Epithelial cell of esophagus (primary cell): ENCODE measurements at regions not wholly inside any gene's neighbourhood (a gene's known extent, or its start where the extent isn't known, plus 50 kb on each side); places are given as distances from the start of the nearest gene placed in this dataset.
A peak's percentile ranks its signal among the peaks of the same experiment; 100 is the strongest.
"Not testable (repeated sequence)": the region's sequence is repeated elsewhere in the genome, so short reads cannot be mapped to it uniquely, and the experiment has no call there.

ENCODE experiments used
- DNase-seq: peaks from one replicate; pipeline ENCODE4 v3.0.0; 2010; ENCODE audit warnings: low read depth
- H3K4me3 ChIP-seq: 2 replicates; pipeline ENCODE4 v1.5.1; 2011; ENCODE audit warnings: mild to moderate bottlenecking, low read length, control low read depth
- TF ChIP-seq, protein P1 (sequence below): IDR thresholded peaks from 2 replicates; pipeline ENCODE4 v1.5.1; 2011; ENCODE audit warnings: low read depth, mild to moderate bottlenecking, low read length, control low read depth, inconsistent platforms; ENCODE audit not compliant: insufficient read depth; ENCODE audit errors: missing control alignments

DNA sequence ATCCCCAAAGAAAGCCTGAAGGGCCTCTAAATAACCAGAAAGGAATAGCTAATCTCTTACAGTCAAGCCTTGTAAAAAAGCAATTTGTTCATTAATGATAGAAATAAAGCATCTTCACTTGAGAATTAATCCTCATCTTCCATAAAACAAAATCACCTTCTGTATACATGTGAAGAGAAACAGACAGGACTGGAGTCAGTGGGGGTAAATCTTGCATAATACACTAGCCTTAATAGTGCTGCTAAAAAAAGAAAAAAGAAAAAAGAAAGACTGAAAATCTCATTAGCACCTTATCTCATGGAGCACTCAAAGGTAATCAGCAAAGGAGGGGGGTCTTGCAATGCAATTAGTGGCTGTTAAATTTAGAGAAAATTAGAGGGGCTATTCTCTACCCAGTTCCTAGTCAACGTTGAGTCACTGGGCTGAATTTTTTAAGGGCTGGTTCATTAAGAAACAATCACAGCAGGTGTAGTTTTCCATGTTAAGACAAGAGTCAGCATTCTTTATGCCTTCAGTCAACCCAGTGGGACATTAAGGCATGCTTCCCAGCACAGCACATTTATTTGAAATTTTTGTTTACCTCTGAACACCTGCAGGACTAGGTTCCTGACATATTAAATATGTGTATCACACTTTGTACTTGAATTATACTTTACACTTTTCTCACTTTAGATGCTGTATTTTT, 1455.7 kb upstream of the CELF2 start:
- TF ChIP-seq, protein P1, sequence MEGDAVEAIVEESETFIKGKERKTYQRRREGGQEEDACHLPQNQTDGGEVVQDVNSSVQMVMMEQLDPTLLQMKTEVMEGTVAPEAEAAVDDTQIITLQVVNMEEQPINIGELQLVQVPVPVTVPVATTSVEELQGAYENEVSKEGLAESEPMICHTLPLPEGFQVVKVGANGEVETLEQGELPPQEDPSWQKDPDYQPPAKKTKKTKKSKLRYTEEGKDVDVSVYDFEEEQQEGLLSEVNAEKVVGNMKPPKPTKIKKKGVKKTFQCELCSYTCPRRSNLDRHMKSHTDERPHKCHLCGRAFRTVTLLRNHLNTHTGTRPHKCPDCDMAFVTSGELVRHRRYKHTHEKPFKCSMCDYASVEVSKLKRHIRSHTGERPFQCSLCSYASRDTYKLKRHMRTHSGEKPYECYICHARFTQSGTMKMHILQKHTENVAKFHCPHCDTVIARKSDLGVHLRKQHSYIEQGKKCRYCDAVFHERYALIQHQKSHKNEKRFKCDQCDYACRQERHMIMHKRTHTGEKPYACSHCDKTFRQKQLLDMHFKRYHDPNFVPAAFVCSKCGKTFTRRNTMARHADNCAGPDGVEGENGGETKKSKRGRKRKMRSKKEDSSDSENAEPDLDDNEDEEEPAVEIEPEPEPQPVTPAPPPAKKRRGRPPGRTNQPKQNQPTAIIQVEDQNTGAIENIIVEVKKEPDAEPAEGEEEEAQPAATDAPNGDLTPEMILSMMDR = no peak
- peak; percentile 10 for DNase-seq
- H3K4me3 ChIP-seq = no peak overlapping the region

DNA sequence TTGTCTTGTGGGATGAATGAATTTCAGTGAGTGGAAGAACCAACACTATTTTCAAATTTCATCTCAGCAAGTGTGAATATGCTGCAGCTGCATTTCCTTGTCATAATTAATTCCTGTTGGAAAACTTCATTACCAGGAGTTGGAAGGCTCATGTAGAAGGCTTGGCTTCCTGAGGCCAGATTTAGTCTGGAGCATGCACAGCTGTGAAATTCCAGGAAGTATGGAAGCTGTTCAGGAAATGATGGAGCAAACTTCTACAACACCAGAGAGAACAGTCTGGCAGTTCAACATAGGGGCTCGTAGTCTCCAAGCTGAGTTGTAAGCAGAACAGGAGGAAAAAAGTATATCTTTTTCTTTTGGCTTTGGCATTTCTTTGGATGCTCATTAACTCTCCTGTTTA, 1439.9 kb upstream of the CELF2 start:
- TF ChIP-seq, protein P1 = no peak
- no peak for DNase-seq
- no peak overlapping the region for H3K4me3 ChIP-seq

DNA sequence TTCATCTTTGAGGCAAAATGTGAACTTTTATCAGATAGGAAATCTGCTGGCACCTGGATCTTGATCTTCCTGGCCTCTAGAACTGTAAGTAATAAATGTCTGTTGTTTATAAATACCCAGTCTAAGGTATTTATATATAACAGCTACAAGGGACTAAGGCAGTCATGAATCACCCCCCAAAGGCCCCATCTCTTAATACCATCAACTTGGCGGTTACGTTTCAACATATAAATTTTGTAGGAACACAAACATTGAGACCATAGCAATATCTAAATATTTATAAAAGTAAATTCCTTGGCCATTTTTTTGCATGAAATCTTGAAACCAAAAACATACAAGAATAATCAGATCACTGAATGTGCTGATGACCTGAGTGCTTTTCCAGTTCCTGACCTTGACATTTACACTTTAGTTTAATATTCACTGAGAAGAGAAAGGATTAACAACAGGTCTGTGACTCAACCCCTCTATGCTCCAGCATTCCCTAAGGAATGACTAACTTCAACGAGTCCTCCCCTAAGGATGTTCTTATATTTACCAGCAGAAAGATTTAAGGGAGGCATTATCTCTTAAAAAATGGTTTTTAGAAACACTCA, 1438.5 kb upstream of the CELF2 start:
- H3K4me3 ChIP-seq = no peak overlapping the region
- DNase-seq = peak; percentile 11
- TF ChIP-seq, protein P1 = no peak

DNA sequence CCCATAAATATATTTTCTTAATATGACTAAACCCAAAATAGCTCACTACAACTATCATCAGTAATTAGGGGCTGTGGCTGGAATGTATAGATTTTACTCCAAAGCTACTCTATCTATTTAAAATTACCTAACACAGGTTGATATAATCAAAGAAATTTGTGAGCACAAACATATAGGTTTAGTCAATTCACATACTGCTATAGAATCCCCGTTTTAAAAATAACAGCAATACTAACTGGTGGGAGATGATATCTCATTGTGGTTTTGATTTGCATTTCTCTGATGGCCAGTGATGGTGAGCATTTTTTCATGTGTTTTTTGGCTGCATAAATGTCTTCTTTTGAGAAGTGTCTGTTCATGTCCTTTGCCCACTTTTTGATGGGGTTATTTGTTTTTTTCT, 1434.9 kb upstream of the CELF2 start:
- H3K4me3 ChIP-seq, DNase-seq: not testable (repeated sequence)

DNA sequence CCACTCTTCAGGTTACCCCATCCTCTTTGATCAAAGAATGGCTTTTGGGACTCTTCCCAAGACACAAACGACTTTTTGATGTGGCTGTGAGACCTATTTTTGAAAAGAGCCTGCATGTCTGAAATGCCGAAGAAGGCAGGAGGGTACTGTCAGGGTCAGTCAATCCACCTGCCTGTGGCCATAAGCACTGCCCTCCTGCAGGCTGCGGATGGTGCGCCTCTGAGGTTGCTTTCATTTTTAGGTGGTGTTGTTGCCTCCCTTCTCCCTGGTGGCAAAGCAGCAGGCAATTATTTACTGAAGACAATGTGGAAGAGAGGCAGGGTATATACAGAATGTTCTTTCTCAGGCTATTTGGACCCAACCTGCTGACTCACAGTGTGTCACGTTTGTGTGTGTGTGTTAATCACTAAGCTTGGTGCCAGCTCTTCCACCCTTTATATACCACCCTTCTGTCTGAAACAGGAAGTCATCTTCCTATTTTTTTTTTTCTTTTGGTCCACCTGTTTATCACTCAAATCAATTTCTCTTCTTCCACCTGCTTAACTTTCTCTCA, 1421.2 kb upstream of the CELF2 start:
- TF ChIP-seq, protein P1 = no peak
- no peak overlapping the region for H3K4me3 ChIP-seq
- DNase-seq = peak; percentile 66

DNA sequence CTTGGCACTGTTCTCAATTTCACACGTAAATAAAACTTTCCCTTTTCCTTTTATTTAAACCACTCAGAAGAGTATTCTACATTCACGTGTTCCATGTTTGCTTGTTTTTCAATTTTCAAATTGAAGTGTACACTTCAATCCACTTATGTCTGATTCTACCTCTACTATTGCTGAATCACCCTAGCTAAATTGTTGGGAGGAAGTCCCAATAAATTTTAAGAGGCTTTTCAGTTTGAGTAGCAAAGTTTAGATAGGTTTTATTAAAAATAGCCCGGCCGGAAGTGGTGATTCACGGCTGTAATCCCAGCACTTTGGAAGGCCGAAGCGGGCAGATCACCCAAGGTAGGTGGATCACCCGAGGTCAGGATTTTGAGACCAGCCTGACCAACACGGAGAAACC, 1414.7 kb upstream of the CELF2 start:
- H3K4me3 ChIP-seq = no peak overlapping the region
- TF ChIP-seq, protein P1 = no peak
- DNase-seq = no peak

DNA sequence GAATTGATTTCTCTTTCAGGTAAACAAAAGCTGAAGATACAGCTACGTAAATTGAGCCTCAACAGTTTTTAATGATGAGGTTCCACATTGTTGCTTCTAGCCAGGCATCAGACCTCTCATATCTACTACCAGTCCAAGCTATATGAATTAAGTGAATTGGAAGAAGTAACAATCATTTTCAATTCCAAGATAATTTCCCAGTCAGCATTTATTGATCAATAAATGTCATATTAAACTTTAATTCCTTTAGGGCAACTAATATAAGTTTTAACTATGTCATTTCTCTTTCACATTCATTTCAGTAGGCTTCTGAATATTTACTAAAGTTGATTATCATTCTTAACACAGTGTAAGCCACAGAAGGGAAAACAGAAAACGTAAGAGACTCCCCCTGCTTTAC, 1413.7 kb upstream of the CELF2 start:
- DNase-seq = no peak
- no peak overlapping the region for H3K4me3 ChIP-seq
- TF ChIP-seq, protein P1 = no peak
